NCI-H187 (cell line): ENCODE measurements at regions not wholly inside any gene's neighbourhood (a gene's known extent, or its start where the extent isn't known, plus 50 kb on each side); places are given as distances from the start of the nearest gene placed in this dataset.

Source experiments
- DNase-seq, 2 experiments: peaks; one replicate each; lab custom pipeline; 2025; lab: John Stamatoyannopoulos, UW

GRCh38 chr12:68450947-68451260 lies 118.7 kb upstream of the MDM1 start:
- no peak for DNase-seq

- DNase-seq, result no peak
These were observed 119.3 kb upstream of the MDM1 start for GRCh38 chr12:68451261-68452077.

- DNase-seq, result no peak
These were observed 120.0 kb upstream of the MDM1 start for GRCh38 chr12:68452078-68452715.

GRCh38 chr12:68453278-68453677 lies 121.1 kb upstream of the MDM1 start:
- DNase-seq, result no peak

GRCh38 chr12:68453876-68454275 lies 121.7 kb upstream of the MDM1 start:
- DNase-seq, result no peak

GRCh38 chr12:68454892-68455291 lies 122.7 kb upstream of the MDM1 start:
- DNase-seq, result no peak

GRCh38 chr12:68455691-68456345 lies 123.7 kb upstream of the MDM1 start:
- no peak for DNase-seq

- no peak for DNase-seq
These were observed 126.7 kb upstream of the MDM1 start for GRCh38 chr12:68458866-68459265.

GRCh38 chr12:68460236-68460635 lies 128.1 kb upstream of the MDM1 start:
- no peak for DNase-seq

GRCh38 chr12:68461645-68462044 lies 129.5 kb upstream of the MDM1 start:
- no peak for DNase-seq

GRCh38 chr12:68462803-68463202 lies 130.6 kb upstream of the MDM1 start:
- DNase-seq, result no peak

GRCh38 chr12:68465227-68465626 lies 133.1 kb upstream of the MDM1 start:
- no peak for DNase-seq

GRCh38 chr12:68467514-68467913 lies 135.4 kb upstream of the MDM1 start:
- DNase-seq, result no peak

- DNase-seq, result no peak
These were observed 135.9 kb upstream of the MDM1 start for GRCh38 chr12:68468036-68468435.

- DNase-seq, result no peak
These were observed 137.0 kb upstream of the MDM1 start for GRCh38 chr12:68469113-68469512.

- DNase-seq, result no peak
These were observed 138.6 kb upstream of the MDM1 start for GRCh38 chr12:68470664-68471328.

- no peak for DNase-seq
These were observed 136.1 kb upstream of the RAP1B start for GRCh38 chr12:68474467-68475204.

GRCh38 chr12:68476794-68477193 lies 133.9 kb upstream of the RAP1B start:
- DNase-seq, result no peak

- no peak for DNase-seq
These were observed 133.4 kb upstream of the RAP1B start for GRCh38 chr12:68477261-68477772.

GRCh38 chr12:68477906-68478305 lies 132.8 kb upstream of the RAP1B start:
- DNase-seq, result no peak

GRCh38 chr12:68478516-68479260 lies 132.0 kb upstream of the RAP1B start:
- DNase-seq, result no peak
